GM18507 (cell line): ENCODE measurements at regions not wholly inside any gene's neighbourhood (a gene's known extent, or its start where the extent isn't known, plus 50 kb on each side); places are given as distances from the start of the nearest gene placed in this dataset.
A peak's percentile ranks its signal among the peaks of the same experiment; 100 is the strongest.
"Not testable (repeated sequence)": the region's sequence is repeated elsewhere in the genome, so short reads cannot be mapped to it uniquely, and the experiment has no call there.

ENCODE experiments used
- DNase-seq: peaks from one replicate; pipeline ENCODE4 v3.0.0; 2011; ENCODE audit warnings: low read depth; ENCODE audit not compliant: insufficient read length; ENCODE audit errors: extremely low spot score
- FAIRE-seq: peaks from 2 replicates; lab custom pipeline; 2011; peaks lifted over from hg19 to GRCh38; lab: Jason Lieb, UNC

GRCh38 chr12:90533828-90534227 is 421.1 kb downstream of the CCER1 start:
- DNase-seq, FAIRE-seq: not testable (repeated sequence)

DNA sequence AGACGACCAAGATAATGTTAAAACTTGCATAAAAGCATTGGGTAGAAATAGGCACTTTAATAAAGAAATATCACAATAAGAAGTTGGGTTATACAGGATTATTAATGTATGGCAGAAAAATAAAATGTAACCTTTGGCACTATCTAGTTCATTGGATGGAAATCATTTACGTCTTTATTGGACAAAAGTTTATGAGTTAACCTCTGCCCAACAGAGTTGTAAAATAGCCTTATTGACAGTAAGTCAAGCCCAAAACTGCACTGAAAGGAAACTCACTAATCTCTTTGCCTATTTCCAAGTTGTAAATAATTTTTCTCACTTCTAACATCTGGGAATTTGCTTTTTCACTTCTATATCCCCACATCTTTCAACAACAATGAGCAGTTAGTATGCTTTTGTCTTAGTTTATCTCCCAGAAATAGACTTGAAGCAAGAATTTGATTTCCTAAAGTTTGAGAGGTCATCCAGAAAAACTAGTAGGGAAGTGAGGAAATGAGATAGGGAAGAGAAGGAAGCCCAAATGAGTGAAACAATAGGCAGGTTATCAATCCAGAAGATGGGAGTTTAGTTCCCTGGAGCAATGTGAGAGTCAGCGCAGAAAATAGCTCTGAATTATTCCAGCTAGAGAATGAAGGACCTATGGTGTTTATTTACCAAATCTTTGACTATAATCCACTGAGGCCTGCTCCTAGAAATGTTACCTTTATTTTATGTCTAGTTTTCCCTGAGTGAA is 434.8 kb downstream of the CCER1 start:
- DNase-seq (no peak), FAIRE-seq (no peak)

GRCh38 chr12:90519285-90519684 is 435.7 kb downstream of the CCER1 start:
- no peak for FAIRE-seq
- no peak for DNase-seq

DNA sequence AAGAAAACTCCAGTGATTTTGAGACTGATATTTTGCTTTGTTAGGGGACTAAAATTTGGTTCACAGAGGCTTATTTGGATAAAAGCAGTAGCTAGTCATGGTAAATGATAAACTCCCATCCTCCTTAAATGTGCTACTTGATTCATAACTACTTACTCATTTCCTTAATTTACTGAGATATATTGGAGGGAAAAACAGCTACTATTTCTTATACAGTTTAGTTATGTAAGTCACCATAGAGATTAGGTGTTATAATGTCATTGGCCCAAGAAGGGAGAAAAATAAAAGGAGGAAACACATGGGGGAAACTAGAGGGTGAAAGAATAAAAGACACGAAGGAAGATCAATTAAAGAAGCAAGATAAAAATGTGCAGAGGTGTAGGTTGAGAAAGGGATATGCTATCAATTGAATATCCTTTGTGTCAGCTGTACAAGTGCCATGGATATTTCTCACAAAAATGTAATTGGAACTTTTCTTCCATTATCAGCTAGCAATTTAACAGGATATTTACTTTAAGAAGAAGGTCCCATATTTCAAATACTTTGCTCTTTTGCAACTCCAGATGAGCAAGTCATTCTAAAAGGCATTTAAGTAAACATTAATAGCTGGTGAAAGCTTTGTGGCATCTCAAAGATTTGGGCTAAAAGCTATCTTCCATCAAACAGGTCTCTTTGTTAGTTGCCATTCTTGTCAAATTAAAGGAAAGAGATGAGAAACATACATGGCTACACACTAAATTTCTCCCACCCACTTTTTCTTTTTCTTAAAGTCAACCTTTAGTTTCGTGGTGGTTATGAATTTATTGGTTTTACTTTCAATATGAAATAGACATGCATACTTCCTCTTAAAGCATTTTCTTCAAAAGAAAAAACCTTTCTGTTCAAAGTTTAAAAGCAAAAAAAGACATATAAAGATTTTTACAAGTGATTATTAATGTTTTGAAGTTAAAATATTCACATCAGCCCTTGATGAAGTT is 439.5 kb downstream of the CCER1 start:
- peak; percentile 55 for FAIRE-seq

DNA sequence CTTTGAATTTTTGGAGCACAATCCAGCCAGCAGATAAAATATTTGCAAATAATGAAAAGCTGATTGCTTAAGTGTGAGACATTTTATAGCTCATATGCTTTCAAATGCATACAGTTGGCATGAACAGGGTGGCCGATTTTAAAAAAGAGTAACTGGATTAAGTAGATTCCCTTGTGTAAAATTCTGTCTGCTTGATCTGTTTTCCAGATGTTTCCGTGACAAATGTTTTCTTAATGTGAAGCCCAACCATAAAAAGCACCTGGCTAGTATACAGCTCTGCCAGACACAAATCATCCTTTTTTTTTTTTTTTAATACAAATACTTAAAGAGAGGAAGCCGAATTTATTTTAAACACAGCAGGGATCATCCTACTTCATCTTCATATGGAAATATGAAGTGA is 440.7 kb downstream of the CCER1 start:
- DNase-seq, result no peak
- no peak for FAIRE-seq

More for the DNA sequence above, 439.5 kb downstream of the CCER1 start:
- no peak for DNase-seq

GRCh38 chr12:90512518-90512917 is 442.5 kb downstream of the CCER1 start:
- FAIRE-seq (no peak), DNase-seq (no peak)

GRCh38 chr12:90510948-90511347 is 444.0 kb downstream of the CCER1 start:
- DNase-seq (no peak), FAIRE-seq (no peak)

GRCh38 chr12:90504806-90505205 is 450.2 kb downstream of the CCER1 start:
- no peak for FAIRE-seq
- DNase-seq, result no peak

- FAIRE-seq (no peak), DNase-seq (no peak)
These were observed 452.9 kb downstream of the CCER1 start for GRCh38 chr12:90502070-90502469.

DNA sequence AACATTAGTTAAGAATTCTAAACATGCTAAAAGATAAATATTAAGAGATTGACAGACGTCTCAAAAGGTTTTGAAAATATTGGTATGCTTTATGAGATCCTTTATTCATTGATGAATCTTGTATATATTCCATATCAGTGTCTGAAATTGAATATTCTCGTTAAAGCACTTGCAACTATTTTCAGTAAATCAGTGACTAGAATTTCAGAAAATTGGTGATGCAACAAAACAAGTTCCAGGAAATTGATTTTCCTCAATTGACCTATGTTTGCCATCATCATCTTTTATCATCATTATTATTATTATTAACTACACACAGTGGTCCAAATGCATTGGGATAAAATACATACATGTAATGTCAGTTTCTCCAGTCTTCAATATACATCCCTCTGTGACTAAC is 453.6 kb downstream of the CCER1 start:
- no peak for FAIRE-seq
- DNase-seq, result no peak

- DNase-seq, result no peak
- FAIRE-seq, result no peak
These were observed 455.2 kb downstream of the CCER1 start for GRCh38 chr12:90499795-90500194.

GRCh38 chr12:90497923-90498545 is 456.9 kb downstream of the CCER1 start:
- DNase-seq, result no peak
- FAIRE-seq, result no peak

DNA sequence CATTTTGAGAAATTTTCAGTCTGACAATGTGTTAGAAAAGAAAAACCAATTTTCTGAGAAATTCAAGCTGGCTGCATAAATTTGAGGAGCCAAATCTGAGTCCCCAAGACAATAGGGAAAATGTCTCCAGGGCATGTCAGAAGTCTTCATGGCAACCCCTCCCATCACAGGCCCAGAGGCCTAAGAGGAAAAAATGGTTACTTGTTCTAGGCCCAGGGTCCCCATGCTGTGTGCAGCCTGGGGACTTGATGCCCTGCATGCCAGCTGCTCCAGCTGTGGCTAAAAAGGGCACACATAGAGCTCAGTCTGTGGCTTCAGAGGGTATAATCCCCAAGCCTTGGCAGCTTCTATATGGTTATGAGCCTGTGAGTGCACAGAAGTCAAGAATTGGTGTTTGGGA is 464.6 kb downstream of the CCER1 start:
- FAIRE-seq, result no peak
- DNase-seq, result no peak

DNA sequence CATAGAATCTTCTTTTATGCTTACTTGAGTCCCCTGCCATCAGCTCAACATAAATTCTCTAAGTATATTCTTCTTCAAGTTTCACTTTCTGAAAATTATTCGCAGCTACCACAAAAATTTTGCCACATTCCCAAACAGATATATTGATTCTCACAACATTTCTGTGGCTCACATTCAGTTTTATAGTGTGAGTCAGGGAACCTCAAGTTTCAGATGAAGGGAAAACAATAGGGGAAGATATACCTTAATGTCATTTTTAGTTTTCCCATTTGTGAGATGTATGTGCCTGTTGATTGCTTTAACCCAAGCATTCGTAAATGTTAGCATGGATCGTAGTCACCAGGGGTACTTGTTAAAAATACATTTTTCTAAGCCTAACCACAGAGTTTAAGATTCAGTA is 465.8 kb downstream of the CCER1 start:
- FAIRE-seq, result no peak

DNA sequence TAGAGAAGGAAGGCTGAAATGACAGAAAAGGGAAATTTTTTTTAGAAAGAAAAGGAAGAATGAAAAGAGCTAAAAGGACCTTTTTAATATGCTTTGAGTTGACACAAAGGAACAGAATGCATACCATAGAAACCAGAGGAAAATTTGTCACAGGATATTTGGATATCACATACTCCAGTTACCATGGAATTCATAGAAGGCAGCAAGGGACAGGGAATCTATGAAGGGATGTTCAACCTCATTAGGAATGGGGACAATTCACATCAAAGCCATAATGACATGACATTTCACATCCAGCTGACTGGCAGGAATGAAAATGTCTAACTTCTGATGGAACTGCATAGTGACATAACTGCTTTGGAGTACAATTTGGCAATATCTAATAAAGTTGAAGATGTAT is 469.4 kb downstream of the CCER1 start:
- DNase-seq, result no peak
- no peak for FAIRE-seq

More for the DNA sequence above, 465.8 kb downstream of the CCER1 start:
- DNase-seq, result no peak

DNA sequence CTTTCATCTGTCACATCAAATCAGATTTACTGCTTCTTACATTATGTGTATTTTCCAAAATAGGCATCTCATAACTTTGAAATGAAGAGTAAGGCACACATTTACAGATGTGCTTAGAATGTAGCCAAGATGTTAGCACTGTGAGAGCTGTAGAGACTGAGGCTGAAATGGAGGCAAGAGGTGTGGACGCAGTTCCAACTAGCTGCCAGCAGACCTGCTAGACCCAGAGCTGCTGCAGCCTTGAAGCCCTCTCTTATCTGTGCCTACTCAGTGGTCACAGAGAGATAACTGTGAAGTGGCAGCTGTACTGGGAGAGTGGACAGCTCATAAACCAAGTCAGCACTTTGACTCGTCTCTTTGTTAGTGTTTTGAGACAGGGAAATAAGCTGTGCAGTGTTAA is 470.9 kb downstream of the CCER1 start:
- no peak for FAIRE-seq
- DNase-seq, result no peak

- FAIRE-seq (no peak), DNase-seq (no peak)
These were observed 473.2 kb downstream of the CCER1 start for GRCh38 chr12:90481748-90482147.

- DNase-seq (no peak), FAIRE-seq (no peak)
These were observed 475.7 kb downstream of the CCER1 start for GRCh38 chr12:90479237-90479636.

DNA sequence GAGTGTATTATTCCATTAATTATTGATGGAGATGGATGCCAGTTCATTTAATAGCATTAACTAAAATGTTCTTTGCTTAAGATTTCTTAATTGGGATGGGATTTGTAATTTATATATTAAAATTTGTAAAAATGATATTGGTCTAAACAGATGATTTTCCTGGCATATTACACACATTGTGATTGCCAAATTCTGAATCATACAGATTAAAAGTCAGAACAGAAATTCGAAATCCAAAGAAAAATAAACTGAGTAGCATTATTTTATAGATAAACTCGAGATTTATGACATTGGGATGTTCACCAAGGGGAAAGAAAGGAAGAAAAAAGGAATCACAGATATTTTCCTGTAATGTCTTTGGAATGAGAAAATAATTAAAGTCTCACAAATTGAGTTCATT is 481.1 kb downstream of the CCER1 start:
- DNase-seq, result no peak
- no peak for FAIRE-seq

GRCh38 chr12:90460681-90461080 is 494.3 kb downstream of the CCER1 start:
- DNase-seq (no peak), FAIRE-seq (no peak)
